A549 (cell line): ENCODE measurements at regions not wholly inside any gene's neighbourhood (a gene's known extent, or its start where the extent isn't known, plus 50 kb on each side); places are given as distances from the start of the nearest gene placed in this dataset.

ENCODE experiments used
- ATAC-seq, 2 experiments: fragments of 200-7000 bp in 1 of 2; fragments of >200 bp in 1 of 2; cut with Nextera tagmentation in 1 of 2; cut with Tn5 transposase in 1 of 2; 3 replicates each; pipeline versions ENCODE4 v1.8.0 to v1.9.1; 2018 to 2020; ENCODE audit warnings: mild to moderate bottlenecking in 1 of 2, moderate library complexity in 1 of 2
- CTCF ChIA-PET: fragments of 300-600 bp; sonication (Branson Sonifier 250); formaldehyde crosslinking; extraction: SDS; loops from one replicate; lab custom pipeline; 2021; ENCODE audit warnings: antibody characterized with exemption, inconsistent platforms; lab: Yijun Ruan, JAX
- POLR2A ChIA-PET: fragments of 350-600 bp; formaldehyde crosslinking; extraction: SDS; loops from one replicate; lab custom pipeline; 2021; ENCODE audit warnings: antibody characterized with exemption, inconsistent platforms; lab: Yijun Ruan, JAX
- DNase-seq, 2 experiments: peaks; one replicate each; pipeline versions ENCODE4 v3.0.0 to v3.0.0-alpha.2; 2011 to 2016; ENCODE audit warnings: low read depth in 1 of 2, low spot score in 1 of 2
- FAIRE-seq: peaks from 2 replicates; lab custom pipeline; 2011; peaks lifted over from hg19 to GRCh38; lab: Jason Lieb, UNC
- H3K27ac ChIP-seq, 2 experiments: fragments of >200 bp; sonication (Bioruptor Twin); formaldehyde crosslinking; 3 replicates each; pipeline ENCODE4 v1.5.1; 2016 to 2017
- H3K4me1 ChIP-seq: fragments of >200 bp; sonication (Bioruptor Twin); formaldehyde crosslinking; 3 replicates; pipeline ENCODE4 v1.6.1; 2016
- H3K4me2 ChIP-seq: fragments of >200 bp; sonication (Bioruptor Twin); formaldehyde crosslinking; 3 replicates; pipeline ENCODE4 v1.6.1; 2016
- H3K4me3 ChIP-seq: fragments of >200 bp; sonication (Bioruptor Twin); formaldehyde crosslinking; 3 replicates; pipeline ENCODE4 v1.5.1; 2016
- H3K9me3 ChIP-seq: fragments of >200 bp; sonication (Bioruptor Twin); formaldehyde crosslinking; 3 replicates; pipeline ENCODE4 v1.6.1; 2016
- EHF ChIP-seq: fragments of 250-450 bp; sonication (Bioruptor Pico); IDR thresholded peaks from 2 replicates; pipeline ENCODE4 v1.5.0; 2020; ENCODE audit warnings: mild to moderate bottlenecking
- FOSB ChIP-seq: fragments of 250-450 bp; sonication (Bioruptor Pico); IDR thresholded peaks from 2 replicates; pipeline ENCODE4 v1.5.0; 2020; ENCODE audit warnings: mild to moderate bottlenecking, moderate library complexity
- HDAC2 ChIP-seq: fragments of 200-600 bp; sonication (generic); IDR thresholded peaks from 2 replicates; pipeline ENCODE4 v1.6.1; 2016
- HEYL ChIP-seq: fragments of 250-450 bp; sonication (Bioruptor Pico); IDR thresholded peaks from 2 replicates; pipeline ENCODE4 v1.8.0; 2021; ENCODE audit warnings: mild to moderate bottlenecking, moderate library complexity
- JUNB ChIP-seq: fragments of >200 bp; sonication (Bioruptor Twin); formaldehyde crosslinking; IDR thresholded peaks from 2 replicates; pipeline ENCODE4 v1.6.1; 2016
- KDM1A ChIP-seq: fragments of 200-600 bp; sonication (generic); IDR thresholded peaks from 2 replicates; pipeline ENCODE4 v1.6.1; 2016; ENCODE audit warnings: low read depth, mild to moderate bottlenecking
- KDM5A ChIP-seq: fragments of 200-600 bp; sonication (generic); IDR thresholded peaks from 2 replicates; pipeline ENCODE4 v1.6.1; 2016; ENCODE audit warnings: antibody characterized with exemption, mild to moderate bottlenecking
- NPAS2 ChIP-seq: fragments of 250-450 bp; sonication (Bioruptor Pico); IDR thresholded peaks from 2 replicates; pipeline ENCODE4 v1.8.0; 2022; ENCODE audit warnings: mild to moderate bottlenecking, moderate library complexity, borderline replicate concordance
- NR3C1 ChIP-seq: fragments of >200 bp; sonication (Bioruptor Twin); formaldehyde crosslinking; IDR thresholded peaks from 3 replicates; pipeline ENCODE4 v1.6.1; 2017
- POLR2A ChIP-seq: IDR thresholded peaks from 2 replicates; pipeline ENCODE4 v1.6.1; 2012; ENCODE audit warnings: mild to moderate bottlenecking, low read length
- POLR2AphosphoS2 ChIP-seq: conservative IDR thresholded peaks from 2 replicates; pipeline ENCODE4 v1.6.1; 2012; ENCODE audit warnings: low read length, improper control_type of control experiment, inconsistent platforms
- RAD21 ChIP-seq, 2 experiments: fragments of >200 bp in 1 of 2; sonication (Bioruptor Twin) in 1 of 2; formaldehyde crosslinking in 1 of 2; IDR thresholded peaks in 1 of 2; conservative IDR thresholded peaks in 1 of 2; 2 replicates in 1 of 2; 3 replicates in 1 of 2; pipeline ENCODE4 v1.6.1; 2012 to 2018; ENCODE audit warnings: inconsistent platforms in 1 of 2
- RCOR1 ChIP-seq: fragments of 150-350 bp; IDR thresholded peaks from 2 replicates; pipeline ENCODE4 v1.6.1; 2014; ENCODE audit warnings: antibody characterized with exemption, low read length, low read depth
- RFX5 ChIP-seq: fragments of 450-650 bp; IDR thresholded peaks from 2 replicates; pipeline ENCODE4 v1.7.1; 2014; ENCODE audit warnings: antibody characterized with exemption, mild to moderate bottlenecking, moderate library complexity
- SMC3 ChIP-seq: fragments of >200 bp; sonication (Bioruptor Twin); formaldehyde crosslinking; IDR thresholded peaks from 3 replicates; pipeline ENCODE4 v1.6.1; 2018; ENCODE audit warnings: inconsistent platforms
- SREBF2 ChIP-seq: fragments of 450-650 bp; IDR thresholded peaks from 2 replicates; pipeline ENCODE4 v1.6.1; 2014; ENCODE audit warnings: mild to moderate bottlenecking, moderate library complexity
- TFCP2L1 ChIP-seq: fragments of 250-450 bp; sonication (Bioruptor Pico); IDR thresholded peaks from 2 replicates; pipeline ENCODE4 v1.5.0; 2021; ENCODE audit warnings: mild to moderate bottlenecking
- TP53 ChIP-seq: fragments of 250-450 bp; sonication (Bioruptor Pico); IDR thresholded peaks from 2 replicates; pipeline ENCODE4 v1.5.0; 2021; ENCODE audit warnings: mild to moderate bottlenecking, moderate library complexity
- ZC3H11A ChIP-seq: fragments of 450-650 bp; IDR thresholded peaks from 2 replicates; pipeline ENCODE4 v1.6.1; 2014; ENCODE audit warnings: antibody characterized with exemption, mild to moderate bottlenecking
- WGBS: methylation state at CpG from one replicate; pipeline ENCODE4 v1.1.6; 2017; ENCODE audit errors: missing lambda C conversion rate; 5-methylcytosine and 5-hydroxymethylcytosine counted together
- TF ChIP-seq, protein P1 (sequence below): IDR thresholded peaks from 2 replicates; pipeline ENCODE4 v1.6.1; 2012
- TF ChIP-seq, protein P2 (sequence below): IDR thresholded peaks from 2 replicates; pipeline ENCODE4 v1.6.1; 2012; ENCODE audit warnings: low read depth, borderline replicate concordance
- TF ChIP-seq, protein P3 (sequence below): fragments of 450-650 bp; IDR thresholded peaks from 2 replicates; pipeline ENCODE4 v1.6.1; 2014; ENCODE audit warnings: antibody characterized with exemption

DNA sequence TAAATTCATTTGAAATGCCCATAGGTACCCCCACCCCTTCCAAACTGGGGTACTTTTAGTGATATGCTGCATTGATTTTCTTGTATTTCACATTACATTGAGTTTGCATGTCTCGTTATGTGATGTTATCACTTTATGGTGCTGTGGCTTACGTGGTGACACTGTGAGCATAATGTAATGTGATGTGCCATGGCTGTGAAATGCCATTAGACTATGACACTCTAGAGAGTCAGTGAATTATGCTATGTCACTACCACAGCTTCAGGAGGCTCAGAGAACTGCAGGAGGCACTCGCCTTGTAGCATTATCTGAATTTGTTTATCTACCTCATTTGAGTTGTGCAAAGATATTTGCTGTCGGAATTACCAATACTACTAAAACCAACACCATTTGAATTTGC is 590.1 kb upstream of the SLC10A2 start:
- FAIRE-seq = no peak
- Histone ChIP-seq H3K27ac (no peak overlapping the region), H3K4me1 (no peaks in the 10 kb centered on the region), H3K9me3 (no peaks in the 10 kb centered on the region), H3K4me2 (no peak overlapping the region), H3K4me3 (no peak overlapping the region)
- 14% methylated on average over 4 of the region's 4 CpGs for WGBS
- no peak for ATAC-seq
- DNase-seq = no peak
- POLR2A ChIA-PET = no interaction called here
- TF ChIP-seq ZC3H11A (no peak), RFX5 (no peak), HDAC2 (no peak), RCOR1 (no peak), JUNB (no peak), HEYL (CRISPR knock-in tag) (no peak), KDM5A (no peak)
- TF ChIP-seq, protein P1, sequence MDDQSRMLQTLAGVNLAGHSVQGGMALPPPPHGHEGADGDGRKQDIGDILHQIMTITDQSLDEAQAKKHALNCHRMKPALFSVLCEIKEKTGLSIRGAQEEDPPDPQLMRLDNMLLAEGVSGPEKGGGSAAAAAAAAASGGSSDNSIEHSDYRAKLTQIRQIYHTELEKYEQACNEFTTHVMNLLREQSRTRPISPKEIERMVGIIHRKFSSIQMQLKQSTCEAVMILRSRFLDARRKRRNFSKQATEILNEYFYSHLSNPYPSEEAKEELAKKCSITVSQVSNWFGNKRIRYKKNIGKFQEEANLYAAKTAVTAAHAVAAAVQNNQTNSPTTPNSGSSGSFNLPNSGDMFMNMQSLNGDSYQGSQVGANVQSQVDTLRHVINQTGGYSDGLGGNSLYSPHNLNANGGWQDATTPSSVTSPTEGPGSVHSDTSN = no peak
- CTCF ChIA-PET = no interaction called here

DNA sequence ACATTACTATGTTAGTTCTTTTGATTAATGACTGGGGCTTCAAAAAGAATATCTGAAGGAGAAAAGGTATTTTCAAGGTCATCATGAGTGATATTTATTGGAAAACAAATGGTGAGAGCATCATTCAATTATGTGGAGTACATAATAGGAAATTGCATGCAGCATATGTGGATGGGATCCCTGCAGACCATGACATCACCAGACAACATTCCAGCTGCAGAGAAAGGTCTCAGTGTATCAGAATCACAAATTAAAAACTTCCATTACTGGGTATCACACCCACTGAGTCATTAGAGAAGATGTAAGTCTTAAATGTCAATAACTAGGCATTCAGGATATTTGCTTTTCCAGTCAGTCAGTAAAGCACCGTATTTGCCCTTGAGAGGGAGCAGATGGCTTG is 574.4 kb upstream of the SLC10A2 start:
- no peak for DNase-seq
- CTCF ChIA-PET = no interaction called here

DNA sequence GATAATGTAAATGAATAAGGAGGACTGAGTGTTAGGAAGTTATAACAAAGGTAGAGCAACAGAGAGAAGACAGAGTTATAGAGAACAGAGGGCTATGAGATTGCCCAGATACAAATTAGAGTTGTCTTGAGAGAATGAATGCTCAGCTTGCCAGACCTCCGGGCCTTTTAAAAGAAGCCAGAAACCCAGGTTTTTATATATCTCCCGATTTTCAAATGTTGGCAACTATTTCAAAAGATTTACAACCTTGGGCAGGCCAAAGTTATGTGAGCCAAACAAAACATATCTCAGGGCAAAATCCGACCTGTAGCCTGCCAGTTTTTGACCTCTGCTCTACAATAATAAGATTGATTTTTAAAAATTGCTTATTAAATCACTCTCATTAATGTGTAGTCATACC is 573.1 kb upstream of the SLC10A2 start:
- CTCF ChIA-PET = no interaction called here
- ATAC-seq (no peak), DNase-seq (no peak), FAIRE-seq (no peak)
- H3K27ac ChIP-seq = no peak overlapping the region
- TF ChIP-seq FOSB (CRISPR knock-in tag) = no peak
- no peak for TF ChIP-seq POLR2A
- TF ChIP-seq NR3C1 = no peak
- TF ChIP-seq, protein P2, sequence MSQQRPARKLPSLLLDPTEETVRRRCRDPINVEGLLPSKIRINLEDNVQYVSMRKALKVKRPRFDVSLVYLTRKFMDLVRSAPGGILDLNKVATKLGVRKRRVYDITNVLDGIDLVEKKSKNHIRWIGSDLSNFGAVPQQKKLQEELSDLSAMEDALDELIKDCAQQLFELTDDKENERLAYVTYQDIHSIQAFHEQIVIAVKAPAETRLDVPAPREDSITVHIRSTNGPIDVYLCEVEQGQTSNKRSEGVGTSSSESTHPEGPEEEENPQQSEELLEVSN = no peak
- TF ChIP-seq, protein P3, sequence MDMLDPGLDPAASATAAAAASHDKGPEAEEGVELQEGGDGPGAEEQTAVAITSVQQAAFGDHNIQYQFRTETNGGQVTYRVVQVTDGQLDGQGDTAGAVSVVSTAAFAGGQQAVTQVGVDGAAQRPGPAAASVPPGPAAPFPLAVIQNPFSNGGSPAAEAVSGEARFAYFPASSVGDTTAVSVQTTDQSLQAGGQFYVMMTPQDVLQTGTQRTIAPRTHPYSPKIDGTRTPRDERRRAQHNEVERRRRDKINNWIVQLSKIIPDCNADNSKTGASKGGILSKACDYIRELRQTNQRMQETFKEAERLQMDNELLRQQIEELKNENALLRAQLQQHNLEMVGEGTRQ = no peak
- TF ChIP-seq, protein P1 = no peak
- TF ChIP-seq EHF (CRISPR knock-in tag) = no peak
- no peak for TF ChIP-seq TP53 (CRISPR knock-in tag)
- H3K4me3 ChIP-seq = no peak overlapping the region
- POLR2A ChIA-PET = no interaction called here
- H3K4me1 ChIP-seq = no peaks in the 10 kb centered on the region
- H3K9me3 ChIP-seq = no peaks in the 10 kb centered on the region
- 7% methylated on average over 3 of the region's 3 CpGs for WGBS
- no peak overlapping the region for H3K4me2 ChIP-seq

More for the DNA sequence above, 574.4 kb upstream of the SLC10A2 start:
- no peak for FAIRE-seq
- Histone ChIP-seq H3K4me1 (no peaks in the 10 kb centered on the region), H3K27ac (no peak overlapping the region)
- 0% methylated on average over 1 of the region's 1 CpG for WGBS
- ATAC-seq = no peak
- TF ChIP-seq RAD21 (conservative IDR thresholded peaks at IDR 0.05 in 1 of 2, IDR thresholded peaks at IDR 0.05 in 1 of 2) (no peak), POLR2AphosphoS2 (no peak), SMC3 (no peak), HDAC2 (no peak), TFCP2L1 (CRISPR knock-in tag) (no peak), KDM1A (no peak), RFX5 (no peak), NPAS2 (CRISPR knock-in tag) (no peak), SREBF2 (no peak)
- TF ChIP-seq, all 56 proteins: peak for 0
- Histone ChIP-seq H3K4me3 (no peak overlapping the region), H3K9me3 (no peaks in the 10 kb centered on the region), H3K4me2 (no peak overlapping the region)
- POLR2A ChIA-PET = no interaction called here
